NB4 (cell line): ENCODE measurements at regions not wholly inside any gene's neighbourhood (a gene's known extent, or its start where the extent isn't known, plus 50 kb on each side); places are given as distances from the start of the nearest gene placed in this dataset.

Experiments used
- CTCF ChIP-seq: IDR thresholded peaks from one replicate; pipeline ENCODE4 v1.5.1; 2012; ENCODE audit warnings: low read depth, low read length
- POLR2A ChIP-seq: IDR thresholded peaks from 2 replicates; pipeline ENCODE4 v1.6.1; 2011; ENCODE audit warnings: mild to moderate bottlenecking; ENCODE audit not compliant: insufficient read length; ENCODE audit errors: extremely low read depth

GRCh38 chr11:114877976-114878375 is 199.6 kb downstream of the NXPE2 start:
- TF ChIP-seq CTCF (no peak), POLR2A (no peak)
